ENCODE measurements at regions not wholly inside any gene's neighbourhood (a gene's known extent, or its start where the extent isn't known, plus 50 kb on each side); places are given as distances from the start of the nearest gene placed in this dataset.

GRCh38 chr3:70740872-70741271, 428.4 kb upstream of the MDFIC2 start:
- TF ChIP-seq CTCF (IDR thresholded peaks at IDR 0.05 in 4 of 5, conservative IDR thresholded peaks at IDR 0.05 in 1 of 5) (no peak), POLR2A (IDR thresholded peaks at IDR 0.05) (no peak)

Data from gastrocnemius medialis (tissue), 4 donors.